ENCODE measurements at regions not wholly inside any gene's neighbourhood (a gene's known extent, or its start where the extent isn't known, plus 50 kb on each side); places are given as distances from the start of the nearest gene placed in this dataset.

DNA sequence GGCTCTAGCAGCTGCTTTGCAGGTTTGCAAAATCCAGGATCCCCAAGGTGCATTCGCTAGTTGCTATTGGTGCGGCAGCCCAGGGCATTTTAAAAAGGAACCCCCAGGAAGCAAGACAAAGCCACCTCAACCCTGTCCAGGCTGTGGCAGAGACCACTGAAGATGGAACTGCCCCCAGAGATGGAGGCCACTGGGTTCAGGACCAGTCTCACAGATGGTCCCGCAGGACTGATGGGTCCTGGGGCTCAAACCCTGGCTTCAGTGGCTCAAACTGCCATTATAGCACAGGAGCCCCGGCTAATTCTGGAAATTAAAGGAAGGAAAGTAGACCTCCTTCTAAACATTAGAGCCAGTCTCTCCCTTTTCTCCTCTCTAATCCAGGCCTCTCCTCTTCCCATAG is 79.8 kb upstream of the TSPAN11 start:
- H3K27me3 ChIP-seq (ENCODE audit: control insufficient read depth, insufficient read depth, low read length): no peaks in the 10 kb centered on the region
- H3K36me3 ChIP-seq (ENCODE audit: control insufficient read depth, insufficient read depth, low read length): no peaks in the 10 kb centered on the region
- ATAC-seq (no peak), DNase-seq (no peak)
- H3K4me1 ChIP-seq (ENCODE audit: control insufficient read depth, insufficient read depth, low read length): peaks cover 7% of the 10 kb centered on the region
- WGBS (ENCODE audit: insufficient coverage): 86% methylated on average over 4 of the region's 4 CpGs
- TF ChIP-seq, protein P1, sequence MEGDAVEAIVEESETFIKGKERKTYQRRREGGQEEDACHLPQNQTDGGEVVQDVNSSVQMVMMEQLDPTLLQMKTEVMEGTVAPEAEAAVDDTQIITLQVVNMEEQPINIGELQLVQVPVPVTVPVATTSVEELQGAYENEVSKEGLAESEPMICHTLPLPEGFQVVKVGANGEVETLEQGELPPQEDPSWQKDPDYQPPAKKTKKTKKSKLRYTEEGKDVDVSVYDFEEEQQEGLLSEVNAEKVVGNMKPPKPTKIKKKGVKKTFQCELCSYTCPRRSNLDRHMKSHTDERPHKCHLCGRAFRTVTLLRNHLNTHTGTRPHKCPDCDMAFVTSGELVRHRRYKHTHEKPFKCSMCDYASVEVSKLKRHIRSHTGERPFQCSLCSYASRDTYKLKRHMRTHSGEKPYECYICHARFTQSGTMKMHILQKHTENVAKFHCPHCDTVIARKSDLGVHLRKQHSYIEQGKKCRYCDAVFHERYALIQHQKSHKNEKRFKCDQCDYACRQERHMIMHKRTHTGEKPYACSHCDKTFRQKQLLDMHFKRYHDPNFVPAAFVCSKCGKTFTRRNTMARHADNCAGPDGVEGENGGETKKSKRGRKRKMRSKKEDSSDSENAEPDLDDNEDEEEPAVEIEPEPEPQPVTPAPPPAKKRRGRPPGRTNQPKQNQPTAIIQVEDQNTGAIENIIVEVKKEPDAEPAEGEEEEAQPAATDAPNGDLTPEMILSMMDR (IDR thresholded peaks at IDR 0.05): no peak
- no peaks in the 10 kb centered on the region for H3K9me3 ChIP-seq (ENCODE audit: control insufficient read depth, insufficient read depth, low read length)
- Mint-ChIP-seq H3K27ac (no peak overlapping the region), H3K4me3 (no peak overlapping the region), H3K4me1 (peaks cover 6 to 7% of the 10 kb centered on the region in 2 donors), H3K36me3 (no peaks in the 10 kb centered on the region), H3K9me3 (no peaks in the 10 kb centered on the region), H3K27me3 (ENCODE audit: low read depth in 2 of 2) (peaks cover 0 to 7% of the 10 kb centered on the region in 2 donors)
- no peak overlapping the region for H3K27ac ChIP-seq (ENCODE audit: low read length)
- no peak overlapping the region for H3K4me3 ChIP-seq (ENCODE audit: low read length)
- intact Hi-C loops (cut with micrococcal nuclease): loop anchor here (2.0 to 10.0 kb wide), 2 partner anchors 388 to 790 kb away; no protein-coding TSS in a partner anchor

DNA sequence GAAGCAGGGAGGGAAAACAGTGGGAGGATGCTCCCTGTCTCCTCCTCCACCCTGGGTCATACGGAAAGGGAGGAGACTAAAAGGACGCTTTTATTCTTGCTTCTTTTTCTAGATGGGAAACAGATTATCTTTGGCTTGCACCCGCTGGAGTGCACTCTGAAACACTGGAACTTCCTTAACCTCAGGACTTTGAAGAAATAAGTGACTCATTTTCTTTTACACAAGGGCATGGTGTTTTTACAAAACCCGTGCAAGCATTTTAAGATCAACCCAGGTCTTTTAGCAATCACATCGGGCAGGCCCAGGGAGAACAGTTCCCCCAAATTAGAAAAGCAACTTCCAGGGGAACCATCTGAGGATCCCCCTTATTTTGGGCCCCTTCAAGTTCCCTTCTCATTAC is 80.9 kb upstream of the TSPAN11 start:
- 78% methylated on average over 5 of the region's 5 CpGs for WGBS (ENCODE audit: insufficient coverage)
- no peak overlapping the region for H3K27ac Mint-ChIP-seq
- H3K27me3 Mint-ChIP-seq (ENCODE audit: low read depth in 2 of 2): peaks cover 0 to 7% of the 10 kb centered on the region in 2 donors
- H3K9me3 Mint-ChIP-seq: no peaks in the 10 kb centered on the region
- Histone ChIP-seq H3K4me1 (ENCODE audit: control insufficient read depth, insufficient read depth, low read length) (peaks cover 2% of the 10 kb centered on the region), H3K4me3 (ENCODE audit: low read length) (no peak overlapping the region), H3K36me3 (ENCODE audit: control insufficient read depth, insufficient read depth, low read length) (no peaks in the 10 kb centered on the region), H3K9me3 (ENCODE audit: control insufficient read depth, insufficient read depth, low read length) (no peaks in the 10 kb centered on the region), H3K27me3 (ENCODE audit: control insufficient read depth, insufficient read depth, low read length) (no peaks in the 10 kb centered on the region), H3K27ac (ENCODE audit: low read length) (no peak overlapping the region)
- DNase-seq (no peak), ATAC-seq (no peak)
- intact Hi-C loops (cut with micrococcal nuclease): loop anchor here (2.0 to 10.0 kb wide), 2 partner anchors 389 to 791 kb away; no protein-coding TSS in a partner anchor
- no peaks in the 10 kb centered on the region for H3K36me3 Mint-ChIP-seq
- TF ChIP-seq, protein P1 (IDR thresholded peaks at IDR 0.05): no peak
- H3K4me3 Mint-ChIP-seq: no peak overlapping the region
- no peaks in the 10 kb centered on the region for H3K4me1 Mint-ChIP-seq

DNA sequence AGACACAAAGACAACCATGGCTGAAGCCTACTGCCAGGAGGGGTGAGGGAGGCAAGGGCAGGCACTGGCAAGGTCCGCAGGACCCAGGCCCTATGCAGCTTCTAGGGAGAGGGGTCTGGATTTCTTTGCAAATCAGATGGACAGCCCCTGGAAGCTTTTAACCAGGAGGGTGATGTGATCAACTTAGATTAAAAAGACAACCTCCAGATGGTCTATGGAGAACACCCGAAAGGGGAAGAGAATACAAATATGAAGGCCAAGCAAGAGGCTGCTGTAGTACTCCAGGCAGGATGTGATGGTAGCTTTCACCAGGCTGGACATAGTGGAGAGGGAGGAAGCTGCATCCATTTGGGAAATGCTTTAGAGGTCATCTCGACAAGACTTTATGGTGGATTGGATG is 83.3 kb upstream of the TSPAN11 start:
- intact Hi-C loops (cut with micrococcal nuclease): loop anchor here (10.0 kb wide), 1 partner anchor 392 kb away; no protein-coding TSS in a partner anchor
- no peaks in the 10 kb centered on the region for H3K4me1 Mint-ChIP-seq
- no peaks in the 10 kb centered on the region for H3K9me3 Mint-ChIP-seq
- no peaks in the 10 kb centered on the region for H3K36me3 Mint-ChIP-seq
- H3K27me3 Mint-ChIP-seq (ENCODE audit: low read depth in 2 of 2): peaks cover 0 to 11% of the 10 kb centered on the region in 2 donors
- Histone ChIP-seq H3K9me3 (ENCODE audit: control insufficient read depth, insufficient read depth, low read length) (no peaks in the 10 kb centered on the region), H3K4me1 (ENCODE audit: control insufficient read depth, insufficient read depth, low read length) (no peaks in the 10 kb centered on the region), H3K36me3 (ENCODE audit: control insufficient read depth, insufficient read depth, low read length) (no peaks in the 10 kb centered on the region), H3K27ac (ENCODE audit: low read length) (no peak overlapping the region), H3K27me3 (ENCODE audit: control insufficient read depth, insufficient read depth, low read length) (no peaks in the 10 kb centered on the region), H3K4me3 (ENCODE audit: low read length) (no peak overlapping the region)
- TF ChIP-seq, protein P1 (IDR thresholded peaks at IDR 0.05): no peak
- no peak for ATAC-seq
- no peak overlapping the region for H3K4me3 Mint-ChIP-seq
- H3K27ac Mint-ChIP-seq: no peak overlapping the region
- DNase-seq: no peak
- WGBS (ENCODE audit: insufficient coverage): 96% methylated on average over 3 of the region's 3 CpGs

DNA sequence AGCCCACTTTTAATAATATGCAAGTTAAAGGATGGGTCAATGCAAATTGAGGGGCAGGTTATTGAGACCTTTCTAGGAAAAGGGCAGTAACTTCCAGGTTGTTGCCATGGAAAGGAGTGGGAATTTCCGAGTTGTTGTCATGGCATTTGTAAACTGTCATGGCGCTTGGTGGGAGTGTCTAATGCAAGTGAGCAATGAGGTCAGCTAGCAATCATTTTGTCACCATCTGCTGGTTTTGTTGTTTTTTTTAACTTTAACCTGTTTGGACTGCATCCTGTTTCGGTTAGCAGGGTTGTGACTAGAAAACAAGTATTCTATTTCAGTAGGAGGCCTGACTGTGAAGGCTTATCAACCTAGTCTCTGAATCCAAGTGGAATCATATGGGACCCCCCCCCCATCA is 85.8 kb upstream of the TSPAN11 start:
- H3K4me1 Mint-ChIP-seq: no peaks in the 10 kb centered on the region
- no peaks in the 10 kb centered on the region for H3K36me3 Mint-ChIP-seq
- Histone ChIP-seq H3K9me3 (ENCODE audit: control insufficient read depth, insufficient read depth, low read length) (no peaks in the 10 kb centered on the region), H3K27me3 (ENCODE audit: control insufficient read depth, insufficient read depth, low read length) (no peaks in the 10 kb centered on the region), H3K27ac (ENCODE audit: low read length) (no peak overlapping the region), H3K36me3 (ENCODE audit: control insufficient read depth, insufficient read depth, low read length) (no peaks in the 10 kb centered on the region), H3K4me1 (ENCODE audit: control insufficient read depth, insufficient read depth, low read length) (no peaks in the 10 kb centered on the region), H3K4me3 (ENCODE audit: low read length) (no peak overlapping the region)
- peaks cover 17 to 19% of the 10 kb centered on the region in 2 donors for H3K27me3 Mint-ChIP-seq (ENCODE audit: low read depth in 2 of 2)
- WGBS (ENCODE audit: insufficient coverage): 76% methylated on average over 3 of the region's 3 CpGs
- intact Hi-C loops (cut with micrococcal nuclease): loop anchor here (10.0 kb wide), 1 partner anchor 394 kb away; no protein-coding TSS in a partner anchor
- TF ChIP-seq, protein P1 (IDR thresholded peaks at IDR 0.05): no peak
- DNase-seq: no peak
- H3K27ac Mint-ChIP-seq: no peak overlapping the region
- no peak for ATAC-seq
- no peak overlapping the region for H3K4me3 Mint-ChIP-seq
- no peaks in the 10 kb centered on the region for H3K9me3 Mint-ChIP-seq

All from natural killer cell (primary cell).